SK-N-SH (cell line): ENCODE measurements at regions not wholly inside any gene's neighbourhood (a gene's known extent, or its start where the extent isn't known, plus 50 kb on each side); places are given as distances from the start of the nearest gene placed in this dataset.

Experiments used
- CHD2 ChIP-seq: fragments of 150-350 bp; IDR thresholded peaks from 2 replicates; pipeline ENCODE4 v1.6.1; 2018; ENCODE audit warnings: low read length; ENCODE audit not compliant: partially characterized antibody
- CTCF ChIP-seq: fragments of 200-600 bp; sonication (generic); IDR thresholded peaks from 2 replicates; pipeline ENCODE4 v1.6.1; 2017; ENCODE audit warnings: antibody characterized with exemption, mild to moderate bottlenecking, moderate library complexity
- EZH2phosphoT487 ChIP-seq: fragments of 200-600 bp; sonication (generic); IDR thresholded peaks from 2 replicates; pipeline ENCODE4 v1.6.1; 2017; ENCODE audit warnings: low read depth, mixed run types, mild to moderate bottlenecking, antibody characterized with exemption, moderate library complexity, borderline replicate concordance
- FOXM1 ChIP-seq: IDR thresholded peaks from 2 replicates; pipeline ENCODE4 v1.4.0; 2012; ENCODE audit warnings: low read depth, mild to moderate bottlenecking
- JUND ChIP-seq: IDR thresholded peaks from 2 replicates; pipeline ENCODE4 v1.4.0; 2012
- MEF2A ChIP-seq: IDR thresholded peaks from 2 replicates; pipeline ENCODE4 v1.4.0; 2012; ENCODE audit warnings: low read depth, borderline replicate concordance
- MXI1 ChIP-seq: IDR thresholded peaks from 2 replicates; pipeline ENCODE4 v1.6.1; 2012; ENCODE audit warnings: mild to moderate bottlenecking, low read depth, low read length, improper control_type of control experiment
- NRF1 ChIP-seq: IDR thresholded peaks from 2 replicates; pipeline ENCODE4 v1.6.1; 2012; ENCODE audit warnings: low read depth, mild to moderate bottlenecking, low read length
- PBX3 ChIP-seq: IDR thresholded peaks from 2 replicates; pipeline ENCODE4; 2012
- POLR2AphosphoS5 ChIP-seq: IDR thresholded peaks from 2 replicates; pipeline ENCODE4 v1.6.1; 2012; ENCODE audit warnings: low read depth, low read length
- RAD21 ChIP-seq: IDR thresholded peaks from 2 replicates; pipeline ENCODE4 v1.6.1; 2012; ENCODE audit warnings: mild to moderate bottlenecking, low read length
- REST ChIP-seq: IDR thresholded peaks from 2 replicates; pipeline ENCODE4 v1.6.1; 2012; ENCODE audit warnings: mild to moderate bottlenecking, low read depth, low read length, moderate library complexity
- RFX5 ChIP-seq: IDR thresholded peaks from 2 replicates; pipeline ENCODE4 v1.6.1; 2012; ENCODE audit warnings: mild to moderate bottlenecking, improper control_type of control experiment, low read length
- YY1 ChIP-seq: IDR thresholded peaks from 2 replicates; pipeline ENCODE4 v1.4.0; 2012; ENCODE audit warnings: low read depth, mild to moderate bottlenecking

- no peak for TF ChIP-seq CTCF
- no peak for TF ChIP-seq REST
- TF ChIP-seq EZH2phosphoT487 = no peak
- TF ChIP-seq MEF2A = no peak
- TF ChIP-seq JUND = no peak
- TF ChIP-seq NRF1 = no peak
- TF ChIP-seq PBX3 = no peak
- no peak for TF ChIP-seq FOXM1
- no peak for TF ChIP-seq POLR2AphosphoS5
- no peak for TF ChIP-seq RAD21
- TF ChIP-seq MXI1 = no peak
- TF ChIP-seq YY1 = no peak
- no peak for TF ChIP-seq RFX5
- no peak for TF ChIP-seq CHD2
Measured at GRCh38 chr4:124918559-124919122, 206.1 kb upstream of the ANKRD50 start.
